Liver (tissue), 3 donors: ENCODE measurements at regions not wholly inside any gene's neighbourhood (a gene's known extent, or its start where the extent isn't known, plus 50 kb on each side); places are given as distances from the start of the nearest gene placed in this dataset.

Experiments
- CTCF ChIP-seq: fragments of 150-350 bp; IDR thresholded peaks from 2 replicates; pipeline ENCODE4 v1.5.1; 2017; ENCODE audit warnings: improper control_type of control experiment, low read depth, low read length; ENCODE audit not compliant: missing input control
- RAD21 ChIP-seq, 2 donors: IDR thresholded peaks; 2 replicates each; pipeline ENCODE4 v1.6.1; 2016; ENCODE audit warnings: antibody characterized with exemption in 2 of 2, mild to moderate bottlenecking in 2 of 2
- SP1 ChIP-seq: IDR thresholded peaks from 2 replicates; pipeline ENCODE4 v1.6.1; 2018; ENCODE audit warnings: antibody characterized with exemption, mild to moderate bottlenecking
- donor health status: healthy.
- donor health status: healthy.

- no peak for TF ChIP-seq RAD21 (IDR thresholded peaks at IDR 0.05)
- no peak for TF ChIP-seq CTCF
- no peak for TF ChIP-seq SP1
Measured at GRCh38 chr7:25710959-25711358, 441.0 kb upstream of the NFE2L3 start.
